ENCODE measurements at regions not wholly inside any gene's neighbourhood (a gene's known extent, or its start where the extent isn't known, plus 50 kb on each side); places are given as distances from the start of the nearest gene placed in this dataset.

- H3K27me3 Mint-ChIP-seq (ENCODE audit: unreplicated experiment) = no peaks in the 10 kb centered on the region
- H3K4me1 Mint-ChIP-seq (ENCODE audit: unreplicated experiment) = peaks cover 6% of the 10 kb centered on the region
- DNase-seq (ENCODE audit: low spot score) = no peak
- H3K4me3 Mint-ChIP-seq (ENCODE audit: unreplicated experiment) = no peak overlapping the region
- no peaks in the 10 kb centered on the region for H3K9me3 Mint-ChIP-seq (ENCODE audit: unreplicated experiment)
- no peak for TF ChIP-seq CTCF (IDR thresholded peaks at IDR 0.05; ENCODE audit: unreplicated experiment)
- no peaks in the 10 kb centered on the region for H3K36me3 Mint-ChIP-seq (ENCODE audit: low read depth, unreplicated experiment)
- H3K27ac Mint-ChIP-seq (ENCODE audit: unreplicated experiment) = no peak overlapping the region
Observed at GRCh38 chrX:9354918-9355317, 109.9 kb upstream of the TBL1X start.

GRCh38 chrX:9355739-9356138, 109.1 kb upstream of the TBL1X start:
- TF ChIP-seq CTCF (IDR thresholded peaks at IDR 0.05; ENCODE audit: unreplicated experiment) = no peak
- Mint-ChIP-seq H3K4me1 (ENCODE audit: unreplicated experiment) (peaks cover 6% of the 10 kb centered on the region), H3K4me3 (ENCODE audit: unreplicated experiment) (no peak overlapping the region), H3K27me3 (ENCODE audit: unreplicated experiment) (no peaks in the 10 kb centered on the region), H3K9me3 (ENCODE audit: unreplicated experiment) (no peaks in the 10 kb centered on the region), H3K36me3 (ENCODE audit: low read depth, unreplicated experiment) (no peaks in the 10 kb centered on the region), H3K27ac (ENCODE audit: unreplicated experiment) (no peak overlapping the region)
- no peak for DNase-seq (ENCODE audit: low spot score)

GRCh38 chrX:9356846-9357245, 108.0 kb upstream of the TBL1X start:
- Mint-ChIP-seq H3K4me1 (ENCODE audit: unreplicated experiment) (peaks cover 6% of the 10 kb centered on the region), H3K9me3 (ENCODE audit: unreplicated experiment) (no peaks in the 10 kb centered on the region), H3K36me3 (ENCODE audit: low read depth, unreplicated experiment) (no peaks in the 10 kb centered on the region), H3K27me3 (ENCODE audit: unreplicated experiment) (no peaks in the 10 kb centered on the region), H3K4me3 (ENCODE audit: unreplicated experiment) (no peak overlapping the region), H3K27ac (ENCODE audit: unreplicated experiment) (no peak overlapping the region)
- no peak for TF ChIP-seq CTCF (IDR thresholded peaks at IDR 0.05; ENCODE audit: unreplicated experiment)
- no peak for DNase-seq (ENCODE audit: low spot score)

GRCh38 chrX:9357518-9358114, 107.2 kb upstream of the TBL1X start:
- peaks cover 6% of the 10 kb centered on the region for H3K4me1 Mint-ChIP-seq (ENCODE audit: unreplicated experiment)
- H3K27ac Mint-ChIP-seq (ENCODE audit: unreplicated experiment) = no peak overlapping the region
- no peaks in the 10 kb centered on the region for H3K9me3 Mint-ChIP-seq (ENCODE audit: unreplicated experiment)
- no peak for TF ChIP-seq CTCF (IDR thresholded peaks at IDR 0.05; ENCODE audit: unreplicated experiment)
- H3K4me3 Mint-ChIP-seq (ENCODE audit: unreplicated experiment) = no peak overlapping the region
- H3K27me3 Mint-ChIP-seq (ENCODE audit: unreplicated experiment) = no peaks in the 10 kb centered on the region
- DNase-seq (ENCODE audit: low spot score) = no peak
- H3K36me3 Mint-ChIP-seq (ENCODE audit: low read depth, unreplicated experiment) = no peaks in the 10 kb centered on the region

- H3K4me1 Mint-ChIP-seq (ENCODE audit: unreplicated experiment) = no peaks in the 10 kb centered on the region
- H3K36me3 Mint-ChIP-seq (ENCODE audit: low read depth, unreplicated experiment) = no peaks in the 10 kb centered on the region
- no peak overlapping the region for H3K27ac Mint-ChIP-seq (ENCODE audit: unreplicated experiment)
- H3K9me3 Mint-ChIP-seq (ENCODE audit: unreplicated experiment) = no peaks in the 10 kb centered on the region
- H3K4me3 Mint-ChIP-seq (ENCODE audit: unreplicated experiment) = no peak overlapping the region
- no peaks in the 10 kb centered on the region for H3K27me3 Mint-ChIP-seq (ENCODE audit: unreplicated experiment)
- TF ChIP-seq CTCF (IDR thresholded peaks at IDR 0.05; ENCODE audit: unreplicated experiment) = no peak
- DNase-seq (ENCODE audit: low spot score) = no peak
Observed at GRCh38 chrX:9362363-9362928, 102.4 kb upstream of the TBL1X start.
